SK-N-MC (cell line): ENCODE measurements at regions not wholly inside any gene's neighbourhood (a gene's known extent, or its start where the extent isn't known, plus 50 kb on each side); places are given as distances from the start of the nearest gene placed in this dataset.

Experiments
- EZH2 ChIP-seq: fragments of 200-600 bp; sonication (generic); IDR thresholded peaks from one replicate; pipeline ENCODE4 v1.6.1; 2017; ENCODE audit warnings: antibody characterized with exemption
- FOXP2 ChIP-seq: optimal IDR thresholded peaks from 2 replicates; pipeline ENCODE3; 2011; ENCODE audit warnings: mild to moderate bottlenecking, moderate library complexity; ENCODE audit not compliant: insufficient read depth; ENCODE audit errors: extremely low read length, control extremely low read depth
- POLR2AphosphoS5 ChIP-seq: IDR thresholded peaks from 2 replicates; pipeline ENCODE4 v1.6.1; 2012; ENCODE audit warnings: mild to moderate bottlenecking, low read depth, low read length, borderline replicate concordance

GRCh38 chr7:17699696-17700095 lies 240.6 kb downstream of the SNX13 start:
- TF ChIP-seq EZH2 (no peak), POLR2AphosphoS5 (no peak), FOXP2 (no peak)
